ENCODE measurements at regions not wholly inside any gene's neighbourhood (a gene's known extent, or its start where the extent isn't known, plus 50 kb on each side); places are given as distances from the start of the nearest gene placed in this dataset.
"Not testable (repeated sequence)": the region's sequence is repeated elsewhere in the genome, so short reads cannot be mapped to it uniquely, and the experiment has no call there.

DNA sequence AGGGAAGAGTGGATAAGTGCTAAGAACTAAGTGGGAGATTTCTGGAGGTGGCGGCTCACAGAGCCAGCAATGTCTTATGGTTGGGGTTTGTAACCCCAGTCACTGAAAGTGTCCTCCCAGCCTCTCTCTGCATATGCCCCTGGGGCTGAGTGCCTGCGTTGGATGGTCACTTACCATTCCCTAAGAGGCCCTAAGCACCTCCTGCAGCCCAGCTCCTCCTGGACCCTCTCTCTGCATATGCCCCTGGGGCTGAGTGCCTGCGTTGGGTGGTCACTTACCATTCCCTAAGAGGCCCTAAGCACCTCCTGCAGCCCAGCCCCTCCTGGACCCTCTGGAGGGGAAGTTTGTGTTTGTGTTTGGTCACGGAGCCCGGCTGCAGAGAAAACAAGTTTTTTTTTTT is 425.8 kb downstream of the TMEM121 start:
- in situ Hi-C loops (cut with MboI; ENCODE audit: low pct_unique_long_range_greater_than_20kb, low sequenced_read_pairs, unreplicated experiment): no loop called here
- no peak for DNase-seq (ENCODE audit: low spot score)
- TF ChIP-seq CTCF (IDR thresholded peaks at IDR 0.05; ENCODE audit: extremely low read depth, insufficient read depth, missing control alignments): no peak

GRCh38 chr14:105952826-105953225 is 426.4 kb downstream of the TMEM121 start:
- no peak for TF ChIP-seq CTCF (IDR thresholded peaks at IDR 0.05; ENCODE audit: extremely low read depth, insufficient read depth, missing control alignments)
- in situ Hi-C loops (cut with MboI; ENCODE audit: low pct_unique_long_range_greater_than_20kb, low sequenced_read_pairs, unreplicated experiment): no loop called here
- no peak for DNase-seq (ENCODE audit: low spot score)

- in situ Hi-C loops (cut with MboI; ENCODE audit: low pct_unique_long_range_greater_than_20kb, low sequenced_read_pairs, unreplicated experiment); DNase-seq (ENCODE audit: low spot score): not testable (repeated sequence)
Measured at GRCh38 chr14:105961625-105962024, 435.2 kb downstream of the TMEM121 start.

DNA sequence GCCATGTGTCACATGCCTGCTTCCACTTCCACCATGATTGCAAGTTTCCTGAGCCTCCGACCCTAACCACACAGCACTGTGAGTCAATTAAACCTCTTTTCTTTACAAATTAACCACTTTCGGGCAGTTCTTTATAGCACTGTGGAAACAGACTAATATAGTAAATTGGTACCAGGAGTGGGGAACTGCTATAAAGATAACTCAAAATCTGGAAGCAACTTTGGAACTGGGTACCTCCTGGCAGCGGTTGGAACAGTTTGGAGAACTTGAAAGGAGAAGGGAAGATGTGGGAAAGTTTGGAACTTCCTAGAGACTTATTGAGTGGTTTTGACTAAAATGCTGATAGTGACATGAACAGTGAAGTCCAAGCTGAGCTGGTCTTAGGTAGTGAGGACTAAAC is 436.1 kb downstream of the TMEM121 start:
- no peak for TF ChIP-seq CTCF (IDR thresholded peaks at IDR 0.05; ENCODE audit: extremely low read depth, insufficient read depth, missing control alignments)
- in situ Hi-C loops (cut with MboI; ENCODE audit: low pct_unique_long_range_greater_than_20kb, low sequenced_read_pairs, unreplicated experiment): no loop called here
- DNase-seq (ENCODE audit: low spot score): no peak

DNA sequence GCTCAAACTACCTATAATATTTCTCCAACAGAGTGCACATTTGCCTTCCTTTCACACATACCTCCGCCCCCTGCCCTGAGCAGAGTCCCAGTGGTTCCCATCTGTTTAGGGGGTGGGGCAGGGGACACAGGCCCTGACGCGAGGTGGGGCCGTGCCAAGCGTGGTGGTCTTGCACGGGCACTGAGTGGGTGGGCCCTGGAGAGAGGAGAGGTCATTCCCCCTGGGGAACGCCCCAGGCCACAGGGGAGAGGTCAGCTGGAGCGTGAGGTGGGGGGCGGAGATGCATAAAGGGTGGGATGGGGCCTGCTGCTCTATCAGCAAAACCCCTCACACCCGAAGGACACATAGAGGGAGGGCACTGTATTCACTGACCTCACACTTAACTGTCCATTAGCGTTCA is 441.9 kb downstream of the TMEM121 start:
- no peak for TF ChIP-seq CTCF (IDR thresholded peaks at IDR 0.05; ENCODE audit: extremely low read depth, insufficient read depth, missing control alignments)
- in situ Hi-C loops (cut with MboI; ENCODE audit: low pct_unique_long_range_greater_than_20kb, low sequenced_read_pairs, unreplicated experiment): no loop called here
- DNase-seq (ENCODE audit: low spot score): no peak

GRCh38 chr14:105969026-105969425 is 442.6 kb downstream of the TMEM121 start:
- in situ Hi-C loops (cut with MboI; ENCODE audit: low pct_unique_long_range_greater_than_20kb, low sequenced_read_pairs, unreplicated experiment): not testable (repeated sequence)

GRCh38 chr14:105970821-105971220 is 444.4 kb downstream of the TMEM121 start:
- DNase-seq (ENCODE audit: low spot score); in situ Hi-C loops (cut with MboI; ENCODE audit: low pct_unique_long_range_greater_than_20kb, low sequenced_read_pairs, unreplicated experiment): not testable (repeated sequence)

More at GRCh38 chr14:105969026-105969425, 442.6 kb downstream of the TMEM121 start:
- not testable (repeated sequence) for DNase-seq (ENCODE audit: low spot score)

DNA sequence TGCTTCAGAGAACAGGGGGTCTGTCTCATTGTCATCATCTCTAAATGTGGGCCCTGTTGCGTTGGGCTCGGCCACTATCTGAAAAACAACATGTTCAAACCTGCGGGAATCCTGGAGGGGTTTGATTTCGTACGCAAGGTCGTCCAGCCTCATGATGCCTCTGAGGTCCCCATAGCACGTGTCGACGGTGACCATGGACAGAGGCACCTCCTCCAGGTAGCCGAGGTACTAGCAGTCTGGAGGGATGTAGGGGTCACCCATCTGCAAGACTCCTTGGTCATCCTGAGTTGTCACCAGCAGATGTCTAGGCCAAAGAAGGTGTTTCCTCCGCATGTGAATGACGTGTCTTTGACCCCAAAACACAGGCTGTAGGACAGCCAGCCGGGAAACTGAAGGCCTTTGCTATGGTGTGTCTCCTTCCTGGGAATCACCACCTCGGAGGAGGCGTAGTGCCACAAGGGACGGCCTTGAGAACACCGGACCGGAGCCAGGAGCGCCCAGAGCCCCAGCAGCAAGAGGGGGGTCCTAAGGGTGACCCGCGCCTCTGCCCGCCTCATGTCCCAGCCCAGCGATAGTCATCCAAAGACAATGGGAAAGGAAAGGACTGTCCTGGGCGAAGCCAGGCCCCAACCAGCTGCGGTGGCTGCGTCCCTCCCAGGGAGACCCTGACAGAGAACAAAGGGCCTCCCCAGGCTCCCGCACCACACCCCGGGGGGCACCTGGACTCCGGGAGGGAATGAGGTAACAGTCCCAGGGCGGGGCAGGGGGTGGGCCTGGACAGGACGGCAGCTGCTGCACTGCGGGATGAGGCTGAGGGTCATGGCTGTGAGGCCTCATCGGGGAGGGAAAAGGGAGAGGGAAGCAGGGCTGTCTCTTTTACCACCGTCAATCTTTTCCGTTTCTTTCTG is 445.5 kb downstream of the TMEM121 start:
- no peak for TF ChIP-seq CTCF (IDR thresholded peaks at IDR 0.05; ENCODE audit: extremely low read depth, insufficient read depth, missing control alignments)
- in situ Hi-C loops (cut with MboI; ENCODE audit: low pct_unique_long_range_greater_than_20kb, low sequenced_read_pairs, unreplicated experiment): no loop called here
- DNase-seq (ENCODE audit: low spot score): no peak
